Kidney epithelial cell (primary cell): ENCODE measurements at regions not wholly inside any gene's neighbourhood (a gene's known extent, or its start where the extent isn't known, plus 50 kb on each side); places are given as distances from the start of the nearest gene placed in this dataset.

ENCODE experiments used
- DNase-seq: peaks from one replicate; pipeline ENCODE4 v3.0.0-alpha.2; 2010; ENCODE audit warnings: low read depth
- H3K27me3 ChIP-seq: 2 replicates; pipeline ENCODE4 v1.6.0; 2011; ENCODE audit warnings: low read length; ENCODE audit not compliant: control insufficient read depth, insufficient read depth
- H3K36me3 ChIP-seq: 2 replicates; pipeline ENCODE4 v1.5.1; 2011; ENCODE audit warnings: low read length; ENCODE audit not compliant: control insufficient read depth, insufficient read depth
- H3K4me3 ChIP-seq: 2 replicates; pipeline ENCODE4 v1.5.1; 2011; ENCODE audit warnings: low read depth, mild to moderate bottlenecking, control low read depth, low read length
- TF ChIP-seq, protein P1 (sequence below): IDR thresholded peaks from 2 replicates; pipeline ENCODE4 v1.5.1; 2011; ENCODE audit warnings: mild to moderate bottlenecking, moderate library complexity, low read length, control low read depth, inconsistent platforms; ENCODE audit not compliant: insufficient read depth, poor library complexity, severe bottlenecking

DNA sequence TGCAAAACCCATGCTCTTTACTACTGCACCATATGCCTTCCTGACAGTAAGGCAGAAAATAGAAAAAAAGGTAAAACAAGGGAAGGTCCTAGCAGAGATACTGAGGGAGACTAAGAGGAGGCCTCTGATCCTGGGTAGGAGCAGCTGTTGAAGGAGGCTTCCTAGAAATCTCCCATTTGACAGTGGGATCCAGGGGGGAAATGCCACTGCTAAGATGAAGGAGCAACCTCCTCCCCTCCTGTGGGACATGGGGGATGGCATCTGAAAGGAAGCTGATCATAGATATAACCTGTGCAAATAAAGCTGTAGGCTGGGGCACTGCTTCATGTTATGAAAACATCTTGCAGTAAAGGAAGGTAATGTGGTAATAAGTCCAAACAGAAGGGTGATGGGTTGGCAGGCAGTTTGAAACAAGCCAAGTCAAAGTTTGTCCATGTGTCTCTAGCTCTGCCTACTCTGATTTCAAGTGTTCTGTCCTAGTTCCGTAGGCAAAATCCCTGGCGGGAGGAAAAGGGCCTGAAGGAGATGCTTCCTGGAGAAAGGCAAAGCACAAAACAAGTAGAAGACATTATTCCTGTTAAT, 86.7 kb upstream of the EED start:
- TF ChIP-seq, protein P1, sequence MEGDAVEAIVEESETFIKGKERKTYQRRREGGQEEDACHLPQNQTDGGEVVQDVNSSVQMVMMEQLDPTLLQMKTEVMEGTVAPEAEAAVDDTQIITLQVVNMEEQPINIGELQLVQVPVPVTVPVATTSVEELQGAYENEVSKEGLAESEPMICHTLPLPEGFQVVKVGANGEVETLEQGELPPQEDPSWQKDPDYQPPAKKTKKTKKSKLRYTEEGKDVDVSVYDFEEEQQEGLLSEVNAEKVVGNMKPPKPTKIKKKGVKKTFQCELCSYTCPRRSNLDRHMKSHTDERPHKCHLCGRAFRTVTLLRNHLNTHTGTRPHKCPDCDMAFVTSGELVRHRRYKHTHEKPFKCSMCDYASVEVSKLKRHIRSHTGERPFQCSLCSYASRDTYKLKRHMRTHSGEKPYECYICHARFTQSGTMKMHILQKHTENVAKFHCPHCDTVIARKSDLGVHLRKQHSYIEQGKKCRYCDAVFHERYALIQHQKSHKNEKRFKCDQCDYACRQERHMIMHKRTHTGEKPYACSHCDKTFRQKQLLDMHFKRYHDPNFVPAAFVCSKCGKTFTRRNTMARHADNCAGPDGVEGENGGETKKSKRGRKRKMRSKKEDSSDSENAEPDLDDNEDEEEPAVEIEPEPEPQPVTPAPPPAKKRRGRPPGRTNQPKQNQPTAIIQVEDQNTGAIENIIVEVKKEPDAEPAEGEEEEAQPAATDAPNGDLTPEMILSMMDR, result no peak

DNA sequence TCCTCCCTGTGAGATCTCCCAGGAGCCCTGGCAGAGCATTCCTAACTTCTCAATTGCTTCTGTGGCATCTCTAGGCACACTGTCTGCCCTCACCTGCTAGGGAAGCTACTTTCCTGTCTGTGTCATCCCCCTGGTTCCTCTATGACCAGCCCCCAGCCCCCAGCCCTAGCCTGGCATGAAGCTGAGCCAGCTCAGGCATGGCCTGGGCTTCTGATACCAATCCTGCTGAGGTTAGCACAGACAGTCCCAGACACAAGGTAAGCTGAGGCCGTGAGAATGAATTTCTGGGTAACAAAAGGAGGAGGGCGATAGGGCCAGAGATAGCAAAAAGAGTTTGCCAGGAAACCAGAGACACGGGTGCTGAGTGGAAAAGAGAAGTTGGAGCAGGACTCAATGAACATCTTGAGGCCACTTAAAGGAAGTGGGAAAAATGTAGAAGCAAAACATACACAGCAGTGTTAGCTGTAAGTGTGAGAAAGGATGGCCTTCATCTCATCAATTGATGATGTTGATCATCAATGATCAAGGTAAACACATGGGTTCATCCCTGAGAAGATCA, 87.6 kb upstream of the PICALM start:
- H3K36me3 ChIP-seq, result no peaks in the 10 kb centered on the region
- DNase-seq, result no peak
- no peak overlapping the region for H3K4me3 ChIP-seq
- TF ChIP-seq, protein P1, result no peak
- no peaks in the 10 kb centered on the region for H3K27me3 ChIP-seq

More for the DNA sequence above, 86.7 kb upstream of the EED start:
- Histone ChIP-seq H3K36me3 (no peaks in the 10 kb centered on the region), H3K27me3 (no peaks in the 10 kb centered on the region), H3K4me3 (no peak overlapping the region)
- DNase-seq, result no peak

DNA sequence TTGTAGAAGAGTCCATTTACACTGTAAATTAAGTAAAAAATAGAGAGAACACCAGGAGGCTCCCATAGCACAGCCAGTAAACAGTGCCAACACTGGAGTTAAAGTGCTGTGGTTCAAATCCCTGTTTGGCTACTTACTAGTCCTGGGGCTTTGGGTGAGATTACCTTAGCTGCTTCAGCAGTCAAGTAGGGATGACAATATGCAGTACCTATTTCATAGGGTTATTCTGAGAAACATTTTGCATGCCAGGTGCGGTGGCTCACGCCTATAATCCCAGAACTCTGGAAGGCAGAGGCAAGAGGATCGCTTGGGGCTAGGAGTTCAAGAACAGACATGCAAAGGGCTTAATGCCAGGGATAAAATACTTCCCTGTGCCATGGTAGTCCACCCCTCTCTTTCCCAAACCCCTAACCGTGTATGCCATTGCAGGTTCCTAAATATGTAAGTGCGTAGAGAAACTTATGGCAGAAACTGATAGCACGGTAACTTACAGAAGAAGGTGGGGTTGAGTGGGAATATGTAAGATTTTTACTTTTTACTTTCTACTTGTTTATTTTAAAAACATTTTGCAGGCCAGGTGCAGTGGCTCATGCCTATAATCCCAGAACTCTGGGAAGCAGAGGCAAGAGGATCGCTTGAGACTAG, 86.4 kb upstream of the PICALM start:
- Histone ChIP-seq H3K27me3 (no peaks in the 10 kb centered on the region), H3K36me3 (no peaks in the 10 kb centered on the region), H3K4me3 (no peak overlapping the region)
- TF ChIP-seq, protein P1, result no peak
- DNase-seq, result no peak

DNA sequence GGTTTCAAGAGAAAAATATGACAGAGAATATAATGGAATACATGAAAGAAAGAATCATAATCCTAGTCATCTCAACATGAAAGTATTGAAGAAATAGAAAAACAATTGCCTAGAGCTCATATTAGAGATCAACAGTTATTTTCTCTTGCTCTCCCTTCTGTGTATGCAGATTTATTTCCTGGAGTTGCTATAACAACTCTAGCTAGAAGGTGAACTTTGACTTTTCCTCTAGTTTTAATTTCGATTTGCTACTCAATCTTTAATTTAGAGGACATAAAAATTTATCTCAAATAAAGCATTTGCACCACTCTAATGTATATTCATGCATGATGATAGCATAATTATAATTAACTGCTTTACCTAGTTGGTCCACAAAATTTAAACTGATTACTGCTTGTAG, 84.6 kb upstream of the PICALM start:
- TF ChIP-seq, protein P1, result no peak
- H3K27me3 ChIP-seq, result no peaks in the 10 kb centered on the region
- H3K36me3 ChIP-seq, result no peaks in the 10 kb centered on the region
- no peak for DNase-seq
- H3K4me3 ChIP-seq, result no peak overlapping the region

DNA sequence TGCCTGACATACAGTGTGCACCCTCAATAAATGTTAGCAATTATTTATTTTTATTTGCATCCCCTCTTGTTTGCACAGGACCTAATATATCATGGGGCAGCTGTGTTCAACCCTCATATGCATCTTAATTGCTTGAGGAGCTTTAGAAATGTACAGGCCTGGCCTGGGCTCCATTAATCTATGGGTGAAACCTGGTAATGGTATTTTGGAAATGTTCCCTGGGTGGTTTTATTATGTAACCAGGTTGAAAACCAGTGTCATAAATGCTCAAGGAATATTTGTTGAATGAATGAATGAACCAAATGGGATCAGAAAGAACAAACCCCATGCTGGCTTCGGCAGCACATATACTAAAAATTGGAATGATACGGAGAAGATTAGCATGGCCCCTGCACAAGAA, 84.0 kb upstream of the PICALM start:
- no peak for DNase-seq
- no peaks in the 10 kb centered on the region for H3K36me3 ChIP-seq
- TF ChIP-seq, protein P1, result no peak

More for the DNA sequence above, 84.0 kb upstream of the PICALM start:
- no peaks in the 10 kb centered on the region for H3K27me3 ChIP-seq
- no peak overlapping the region for H3K4me3 ChIP-seq
